ENCODE measurements at regions not wholly inside any gene's neighbourhood (a gene's known extent, or its start where the extent isn't known, plus 50 kb on each side); places are given as distances from the start of the nearest gene placed in this dataset.

GRCh38 chr16:88317613-88317965 lies 65.2 kb upstream of the ZNF469 start:
- Histone ChIP-seq H3K36me3 (no peaks in the 10 kb centered on the region), H3K27ac (no peak overlapping the region), H3K4me3 (no peak overlapping the region), H3K27me3 (peaks cover 39% of the 10 kb centered on the region), H3K9me3 (no peaks in the 10 kb centered on the region), H3K4me1 (peaks cover 0 to 6% (median 0%) of the 10 kb centered on the region in 3 donors)
- peak; percentile 19 for ATAC-seq
- TF ChIP-seq EP300 (IDR thresholded peaks at IDR 0.05) = no peak
- no peak for TF ChIP-seq POLR2AphosphoS5 (IDR thresholded peaks at IDR 0.05)
- TF ChIP-seq POLR2A (IDR thresholded peaks at IDR 0.05) = no peak
- TF ChIP-seq, protein P1, sequence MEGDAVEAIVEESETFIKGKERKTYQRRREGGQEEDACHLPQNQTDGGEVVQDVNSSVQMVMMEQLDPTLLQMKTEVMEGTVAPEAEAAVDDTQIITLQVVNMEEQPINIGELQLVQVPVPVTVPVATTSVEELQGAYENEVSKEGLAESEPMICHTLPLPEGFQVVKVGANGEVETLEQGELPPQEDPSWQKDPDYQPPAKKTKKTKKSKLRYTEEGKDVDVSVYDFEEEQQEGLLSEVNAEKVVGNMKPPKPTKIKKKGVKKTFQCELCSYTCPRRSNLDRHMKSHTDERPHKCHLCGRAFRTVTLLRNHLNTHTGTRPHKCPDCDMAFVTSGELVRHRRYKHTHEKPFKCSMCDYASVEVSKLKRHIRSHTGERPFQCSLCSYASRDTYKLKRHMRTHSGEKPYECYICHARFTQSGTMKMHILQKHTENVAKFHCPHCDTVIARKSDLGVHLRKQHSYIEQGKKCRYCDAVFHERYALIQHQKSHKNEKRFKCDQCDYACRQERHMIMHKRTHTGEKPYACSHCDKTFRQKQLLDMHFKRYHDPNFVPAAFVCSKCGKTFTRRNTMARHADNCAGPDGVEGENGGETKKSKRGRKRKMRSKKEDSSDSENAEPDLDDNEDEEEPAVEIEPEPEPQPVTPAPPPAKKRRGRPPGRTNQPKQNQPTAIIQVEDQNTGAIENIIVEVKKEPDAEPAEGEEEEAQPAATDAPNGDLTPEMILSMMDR (IDR thresholded peaks at IDR 0.05) = no peak
- 61% methylated on average over 6 of the region's 11 CpGs; no CpG with 5 or more reads in 1 of the 2 donors for WGBS, 2 donors (ENCODE audit: low coverage in 1 of 2)

DNA sequence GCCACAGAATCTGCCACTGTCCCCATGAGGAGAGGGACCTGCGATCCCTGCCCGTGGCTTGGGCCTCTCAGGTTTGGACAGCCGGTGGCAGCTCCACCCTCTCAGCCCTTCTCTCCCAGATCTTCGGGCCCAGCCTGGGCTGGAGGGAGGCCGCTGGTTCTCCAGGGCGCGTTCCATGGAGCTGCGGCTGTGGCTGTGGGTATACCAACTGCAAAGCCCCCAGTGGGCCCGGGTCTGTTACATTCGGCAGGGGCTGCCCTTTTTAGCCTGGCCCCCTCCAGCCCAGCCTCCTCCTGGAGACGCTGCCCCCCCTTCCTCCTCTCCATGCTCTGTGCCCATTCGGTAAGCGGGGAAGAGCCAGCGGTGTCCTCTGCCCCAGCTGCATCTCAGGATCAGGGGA lies 64.7 kb upstream of the ZNF469 start:
- peaks cover 39% of the 10 kb centered on the region for H3K27me3 ChIP-seq
- TF ChIP-seq POLR2AphosphoS5 (IDR thresholded peaks at IDR 0.05) (no peak), EP300 (IDR thresholded peaks at IDR 0.05) (no peak), POLR2A (IDR thresholded peaks at IDR 0.05) (no peak)
- TF ChIP-seq, protein P1 (IDR thresholded peaks at IDR 0.05) = no peak
- no peak for ATAC-seq
- WGBS, 2 donors (ENCODE audit: low coverage in 1 of 2) = no CpG with 5 or more reads among the region's 14 CpGs
- H3K4me3 ChIP-seq = no peak overlapping the region
- H3K4me1 ChIP-seq = peaks cover 0 to 6% (median 0%) of the 10 kb centered on the region in 3 donors
- H3K27ac ChIP-seq = no peak overlapping the region
- no peaks in the 10 kb centered on the region for H3K36me3 ChIP-seq
- no peaks in the 10 kb centered on the region for H3K9me3 ChIP-seq

- 10% methylated on average over 2 of the region's 14 CpGs; no CpG with 5 or more reads in 1 of the 2 donors for WGBS, 2 donors (ENCODE audit: low coverage in 1 of 2)
- peaks cover 39% of the 10 kb centered on the region for H3K27me3 ChIP-seq
- TF ChIP-seq, protein P1 (IDR thresholded peaks at IDR 0.05) = no peak
- TF ChIP-seq POLR2A (IDR thresholded peaks at IDR 0.05) = no peak
- TF ChIP-seq EP300 (IDR thresholded peaks at IDR 0.05) = no peak
- no peak for TF ChIP-seq POLR2AphosphoS5 (IDR thresholded peaks at IDR 0.05)
- ATAC-seq = no peak
- H3K4me1 ChIP-seq = peaks cover 0 to 6% (median 0%) of the 10 kb centered on the region in 3 donors
- H3K36me3 ChIP-seq = no peaks in the 10 kb centered on the region
- no peak overlapping the region for H3K27ac ChIP-seq
- no peak overlapping the region for H3K4me3 ChIP-seq
- H3K9me3 ChIP-seq = peaks cover 0 to under 1% (median 0%) of the 10 kb centered on the region in 3 donors
These were observed 64.2 kb upstream of the ZNF469 start for GRCh38 chr16:88318521-88318920.

DNA sequence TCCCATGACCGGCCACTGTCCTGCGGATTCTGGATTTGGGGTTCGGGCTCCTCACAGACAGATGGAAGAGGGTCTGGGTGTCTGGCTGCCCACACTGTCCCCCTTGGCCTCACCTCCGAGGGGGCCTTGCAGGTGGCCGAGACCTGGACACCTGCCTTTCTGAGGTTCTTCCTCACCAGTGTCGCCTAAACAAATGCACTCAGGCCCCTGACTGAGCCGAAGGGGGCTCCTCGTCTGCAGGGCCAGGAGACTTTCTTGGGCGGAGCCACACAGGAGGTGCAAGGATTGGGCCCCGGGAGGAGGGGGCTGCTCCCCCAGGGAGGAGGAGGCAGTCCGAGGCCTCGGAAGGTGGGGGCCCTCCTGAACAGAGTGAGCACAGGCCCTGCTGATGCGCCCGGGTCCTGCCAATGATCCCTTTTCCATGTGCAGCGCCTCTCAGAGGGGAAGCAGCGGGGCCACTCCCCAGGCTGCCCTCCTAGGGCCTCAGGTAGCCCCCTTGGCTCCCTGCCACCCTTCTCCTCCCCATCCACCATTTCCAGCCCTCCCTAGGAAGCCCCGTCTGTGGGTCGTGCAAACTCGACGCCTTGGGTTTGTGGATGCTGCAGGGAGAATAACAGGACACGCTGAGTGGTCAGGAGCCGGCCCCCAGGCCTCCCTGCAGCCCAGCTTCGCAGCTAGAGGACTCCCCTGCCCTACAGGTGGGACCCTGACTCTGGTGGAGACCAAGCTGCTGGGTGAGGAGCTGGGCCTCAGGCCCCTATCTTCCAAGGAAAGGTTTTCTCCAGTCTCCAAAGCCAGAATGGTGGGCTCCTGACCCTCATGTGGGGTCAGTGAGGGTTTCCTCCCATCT lies 63.4 kb upstream of the ZNF469 start:
- H3K4me3 ChIP-seq = no peak overlapping the region
- H3K4me1 ChIP-seq = peaks cover 0 to 6% (median 0%) of the 10 kb centered on the region in 3 donors
- TF ChIP-seq EP300 (IDR thresholded peaks at IDR 0.05) (no peak), POLR2A (IDR thresholded peaks at IDR 0.05) (no peak), POLR2AphosphoS5 (IDR thresholded peaks at IDR 0.05) (no peak)
- TF ChIP-seq, protein P1 (IDR thresholded peaks at IDR 0.05) = no peak
- H3K27ac ChIP-seq = no peak overlapping the region
- peaks cover 39% of the 10 kb centered on the region for H3K27me3 ChIP-seq
- ATAC-seq = no peak
- 100% methylated on average over 3 to 6 of the region's 23 CpGs for WGBS, 2 donors (ENCODE audit: low coverage in 1 of 2)
- H3K9me3 ChIP-seq = peaks cover 0 to 8% (median 0%) of the 10 kb centered on the region in 3 donors
- H3K36me3 ChIP-seq = no peaks in the 10 kb centered on the region
